GM21723 (cell line): ENCODE measurements at regions not wholly inside any gene's neighbourhood (a gene's known extent, or its start where the extent isn't known, plus 50 kb on each side); places are given as distances from the start of the nearest gene placed in this dataset.
"Not testable (repeated sequence)": the region's sequence is repeated elsewhere in the genome, so short reads cannot be mapped to it uniquely, and the experiment has no call there.

Experiments used
- ATAC-seq: cut with Tn5 transposase; IDR thresholded peaks from one replicate; pipeline ENCODE4 v1.9.1; 2021; ENCODE audit warnings: mild to moderate bottlenecking, moderate library complexity; ENCODE audit not compliant: unreplicated experiment

DNA sequence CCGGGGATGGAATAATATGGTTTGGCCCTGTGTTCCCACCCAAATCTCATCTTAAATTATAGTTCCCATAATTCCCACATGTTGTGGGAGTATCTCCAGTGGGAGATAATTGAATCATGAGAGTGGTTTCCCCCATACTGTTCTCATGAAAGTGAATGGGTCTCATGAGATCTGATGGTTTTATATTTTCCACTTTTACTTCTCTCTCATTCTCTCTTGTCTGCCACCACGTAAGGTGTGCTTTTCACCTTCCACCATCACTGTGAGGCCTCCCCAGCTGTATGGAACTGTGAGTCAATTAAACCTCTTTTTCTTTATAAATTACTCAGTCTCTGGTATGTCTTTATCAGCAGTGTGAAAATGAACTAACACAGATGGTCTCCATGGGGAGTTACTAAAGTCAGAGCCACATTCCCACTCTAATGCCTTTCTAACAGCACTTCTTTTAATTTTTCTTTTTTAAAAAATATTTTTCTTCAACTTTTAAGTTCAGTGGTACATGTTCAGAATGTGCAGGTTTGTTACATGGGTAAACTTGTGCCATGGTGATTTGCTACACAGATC lies 306.6 kb downstream of the DTHD1 start:
- ATAC-seq = no peak

DNA sequence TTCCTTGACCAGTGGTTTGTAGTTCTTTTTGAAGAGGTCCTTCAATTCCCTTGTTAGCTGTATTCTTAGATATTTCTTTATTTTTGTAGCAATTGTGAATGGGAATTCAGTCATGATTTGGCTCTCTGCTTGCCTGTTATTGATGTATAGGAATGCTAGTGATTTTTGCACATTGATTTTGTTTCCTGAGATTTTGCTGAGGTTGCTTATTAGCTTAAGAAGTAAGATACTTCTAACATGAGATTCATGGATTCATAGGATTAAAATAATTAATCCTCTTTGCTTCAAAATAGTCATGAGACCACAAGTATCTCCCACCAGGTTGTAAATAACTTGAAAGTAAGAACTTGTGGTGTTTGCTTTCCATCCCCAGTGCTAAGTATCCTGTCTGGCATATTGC lies 308.9 kb downstream of the DTHD1 start:
- no peak for ATAC-seq

DNA sequence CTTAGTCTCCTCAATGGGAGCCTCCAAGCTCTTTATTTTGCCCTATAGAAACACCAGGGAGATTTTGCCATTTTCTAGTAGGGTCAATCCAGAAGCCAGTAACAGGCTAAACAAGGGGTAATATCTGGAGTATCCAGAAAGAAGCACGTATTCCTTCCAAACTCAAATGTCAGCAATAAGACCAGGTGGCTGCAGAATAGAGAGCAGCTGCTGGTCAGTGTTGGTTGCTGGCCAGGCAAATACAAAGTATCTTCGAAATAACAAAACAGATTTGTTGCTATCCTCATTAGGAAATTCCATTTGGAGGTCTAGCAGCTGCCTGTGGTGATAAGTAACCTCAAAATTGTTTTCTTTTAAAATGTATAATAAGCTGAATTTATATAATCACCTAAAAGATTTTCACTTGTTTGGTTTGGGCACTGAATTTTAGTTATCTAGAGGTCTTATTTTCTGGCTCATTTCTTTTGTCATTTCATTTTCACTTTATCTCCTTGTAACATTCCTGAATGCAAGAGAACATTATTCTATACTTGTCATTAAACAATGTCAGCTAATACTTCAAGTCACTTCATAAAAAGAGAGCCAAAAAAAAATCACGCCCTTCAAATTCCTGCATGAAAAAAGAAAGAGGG lies 320.6 kb downstream of the DTHD1 start:
- no peak for ATAC-seq

DNA sequence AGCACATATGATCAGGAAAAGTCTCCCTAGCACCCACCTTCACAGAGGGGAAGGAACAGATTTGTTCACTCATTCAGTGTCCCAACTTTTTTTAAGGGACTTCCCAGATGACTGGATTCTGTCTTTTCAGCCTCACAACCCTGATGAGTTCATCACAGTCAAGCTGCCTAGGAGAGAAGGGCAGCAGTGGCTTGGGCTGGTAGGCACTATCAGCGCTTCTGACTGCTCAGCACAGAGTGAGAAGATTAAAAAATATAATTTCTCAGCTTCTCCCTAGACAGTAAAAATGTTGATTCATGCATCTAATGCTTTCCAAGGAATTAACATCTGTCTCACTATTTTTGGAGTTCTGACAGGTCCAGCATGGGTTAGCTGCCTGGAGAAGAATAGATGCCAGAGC lies 328.2 kb downstream of the DTHD1 start:
- ATAC-seq = peak; percentile 43

DNA sequence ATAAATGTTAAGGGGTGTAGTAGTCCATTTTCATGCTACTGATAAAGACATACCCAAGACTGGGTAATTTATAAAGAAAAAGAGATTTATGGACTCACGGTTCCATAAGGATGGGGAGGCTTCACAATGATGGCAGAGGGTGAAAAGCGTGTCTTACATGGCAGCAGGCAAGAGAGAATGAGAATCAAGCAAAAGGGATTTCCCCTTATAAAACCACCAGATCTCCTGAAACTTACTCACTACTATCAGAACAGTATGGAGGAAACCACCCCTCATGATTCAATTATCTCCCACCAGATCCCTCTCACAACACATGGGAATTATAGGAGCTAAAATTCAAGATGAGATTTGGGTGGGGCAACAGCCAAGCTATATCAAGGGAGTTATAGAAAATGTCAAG lies 329.2 kb downstream of the DTHD1 start:
- no peak for ATAC-seq

DNA sequence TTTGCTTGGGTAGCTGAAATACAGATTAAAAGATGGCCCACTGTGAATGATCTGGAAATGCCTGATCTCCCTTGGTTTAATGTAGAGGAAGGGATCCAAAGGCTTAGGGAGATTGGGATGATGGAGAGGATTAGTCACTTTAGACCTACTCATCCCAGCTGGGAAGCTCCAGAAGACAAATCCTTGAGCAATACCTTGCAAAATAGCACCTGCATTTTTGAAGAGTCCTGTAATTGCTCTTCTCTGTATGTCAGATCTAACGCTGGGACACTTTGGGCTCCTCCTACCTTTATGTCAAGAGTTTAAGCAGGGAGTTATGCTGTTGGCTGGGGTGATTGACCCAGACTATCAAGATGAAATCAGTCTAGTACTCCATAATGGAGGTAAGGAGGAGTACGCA lies 331.7 kb downstream of the DTHD1 start:
- ATAC-seq = not testable (repeated sequence)

DNA sequence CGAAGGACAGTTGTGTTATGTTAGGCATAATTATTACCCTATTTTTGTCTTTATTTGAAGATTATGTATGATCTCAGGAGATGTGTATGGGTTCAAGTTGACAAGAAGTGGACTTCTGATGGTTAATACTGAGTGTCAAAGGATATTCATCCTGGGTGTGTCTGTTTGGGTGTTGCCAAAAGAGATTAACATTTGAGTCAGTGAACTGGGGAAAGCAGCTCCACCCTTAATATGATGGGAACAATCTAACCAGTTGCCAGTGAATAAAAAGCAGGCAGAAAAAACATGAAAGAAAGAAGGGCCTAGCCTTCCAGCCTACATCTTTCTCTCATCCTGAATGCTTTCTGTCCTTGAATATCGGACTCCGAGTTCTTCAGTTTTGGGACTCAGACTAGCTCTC lies 332.6 kb downstream of the DTHD1 start:
- no peak for ATAC-seq

DNA sequence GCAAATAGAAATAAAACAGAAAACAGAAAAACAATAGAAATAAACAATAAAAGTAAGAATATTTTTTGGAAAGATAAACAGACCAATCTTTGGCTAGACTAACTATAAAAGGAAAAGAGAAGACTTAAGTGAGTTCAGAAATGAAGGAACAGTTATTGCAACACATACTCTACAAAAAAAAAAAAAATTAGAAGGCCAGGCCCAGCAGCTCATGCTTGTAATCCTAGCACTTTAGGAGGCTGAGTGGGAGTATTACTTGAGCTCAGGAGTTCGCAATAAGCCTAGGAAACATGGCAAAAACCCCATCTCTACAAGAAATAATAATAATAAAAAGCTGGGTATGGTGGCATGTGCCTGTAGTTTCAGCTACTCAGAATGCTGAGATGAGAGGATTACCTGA lies 336.7 kb downstream of the DTHD1 start:
- ATAC-seq = no peak

DNA sequence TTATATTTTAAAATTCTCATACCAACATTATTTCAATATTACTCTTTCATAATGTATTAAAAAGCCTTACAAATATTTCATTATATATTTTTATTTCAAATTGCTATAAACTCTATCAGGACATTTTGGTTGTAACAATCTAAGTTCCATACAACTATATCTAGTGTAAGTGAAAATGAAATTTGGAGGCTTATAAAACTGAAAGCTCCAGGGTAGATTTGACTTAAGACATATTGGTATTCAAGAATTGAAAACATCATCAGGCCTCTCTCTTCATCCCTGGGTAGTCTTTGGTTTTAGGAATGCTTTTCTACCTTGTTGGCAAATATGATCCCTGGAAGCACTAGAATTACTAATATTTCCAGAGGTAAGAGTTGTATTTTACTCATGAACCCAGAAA lies 342.6 kb downstream of the DTHD1 start:
- ATAC-seq = no peak

DNA sequence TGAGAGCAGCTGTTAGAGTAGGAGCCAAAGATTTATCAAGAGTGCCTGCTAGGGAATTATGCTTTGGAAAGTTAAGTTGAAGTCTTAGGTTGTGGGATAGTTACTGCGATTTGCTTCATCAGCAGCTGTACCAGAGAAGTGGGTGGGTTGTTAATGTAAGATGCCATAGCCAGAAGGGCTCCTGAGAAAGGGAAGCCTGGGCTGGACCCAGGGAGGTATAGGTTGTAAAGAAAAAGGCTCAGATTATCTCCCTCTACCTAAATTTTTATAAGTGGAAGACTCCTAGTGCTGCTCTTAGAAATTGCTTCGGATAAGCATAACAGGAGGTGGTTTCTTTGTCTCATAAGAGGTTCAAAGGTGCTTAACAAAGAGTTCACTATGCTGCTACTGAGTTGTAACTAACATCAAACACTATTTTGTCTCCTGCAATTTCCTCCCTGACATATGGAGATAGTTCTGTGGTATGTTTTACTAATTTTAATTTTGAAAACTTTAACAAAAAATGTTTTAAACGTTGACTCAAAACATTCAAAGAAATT lies 356.9 kb downstream of the DTHD1 start:
- ATAC-seq = no peak

DNA sequence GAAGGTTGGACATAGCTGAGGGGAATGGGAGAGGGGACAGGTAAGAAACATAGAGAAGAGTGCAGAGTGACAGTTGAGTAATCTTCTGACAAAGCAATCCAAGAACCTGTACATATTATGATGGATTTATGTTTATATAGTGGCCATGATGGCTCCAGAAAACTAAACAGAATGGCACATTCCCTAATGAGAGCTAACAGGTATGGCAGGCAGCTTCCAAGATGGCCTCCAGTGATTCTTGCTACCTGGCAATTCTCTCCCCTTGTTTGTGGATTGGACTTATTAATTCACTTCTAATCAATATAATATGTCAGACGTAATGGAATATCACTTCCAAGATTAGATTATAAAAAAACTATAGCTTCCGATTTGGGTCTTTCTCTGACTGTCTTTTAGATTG lies 359.5 kb downstream of the DTHD1 start:
- ATAC-seq = no peak

DNA sequence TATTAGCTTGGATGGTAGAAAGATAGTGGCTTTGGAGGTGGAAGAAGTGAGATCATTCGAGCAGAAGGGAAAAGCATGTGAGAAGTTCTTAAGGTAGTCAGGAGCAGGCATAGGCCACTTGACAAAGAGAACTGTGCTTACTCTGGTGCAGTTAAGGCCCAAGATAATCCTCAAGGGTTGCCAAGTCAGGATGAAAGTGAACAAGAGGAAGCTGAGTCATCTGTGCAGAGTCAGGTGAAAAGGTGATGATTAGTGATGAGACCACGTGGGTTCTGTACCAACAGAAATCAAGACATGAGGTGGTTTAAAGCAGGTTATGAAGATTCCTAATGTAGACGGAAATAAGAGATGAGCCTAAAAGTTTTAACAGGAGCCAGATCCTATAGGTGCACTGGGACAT lies 369.8 kb downstream of the DTHD1 start:
- peak; percentile 98 for ATAC-seq

DNA sequence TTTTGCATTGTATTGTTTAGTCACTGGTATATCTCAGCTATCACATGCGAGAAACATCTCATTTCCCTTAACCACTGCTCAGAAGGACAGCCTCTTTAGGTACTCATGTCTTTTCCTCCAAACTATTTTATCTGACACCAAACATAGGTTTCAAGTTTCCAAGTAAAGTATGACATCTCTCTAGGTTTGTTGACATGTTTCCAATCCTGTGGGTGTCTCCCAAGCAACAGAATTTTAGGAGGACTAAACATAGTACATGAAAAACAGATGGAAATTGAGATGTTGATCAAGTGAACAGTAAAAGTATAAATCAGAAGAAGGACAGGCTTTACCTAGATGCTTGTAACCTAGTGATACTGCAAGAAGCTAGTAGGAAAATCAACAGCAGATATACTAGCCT lies 371.4 kb downstream of the DTHD1 start:
- ATAC-seq = no peak

DNA sequence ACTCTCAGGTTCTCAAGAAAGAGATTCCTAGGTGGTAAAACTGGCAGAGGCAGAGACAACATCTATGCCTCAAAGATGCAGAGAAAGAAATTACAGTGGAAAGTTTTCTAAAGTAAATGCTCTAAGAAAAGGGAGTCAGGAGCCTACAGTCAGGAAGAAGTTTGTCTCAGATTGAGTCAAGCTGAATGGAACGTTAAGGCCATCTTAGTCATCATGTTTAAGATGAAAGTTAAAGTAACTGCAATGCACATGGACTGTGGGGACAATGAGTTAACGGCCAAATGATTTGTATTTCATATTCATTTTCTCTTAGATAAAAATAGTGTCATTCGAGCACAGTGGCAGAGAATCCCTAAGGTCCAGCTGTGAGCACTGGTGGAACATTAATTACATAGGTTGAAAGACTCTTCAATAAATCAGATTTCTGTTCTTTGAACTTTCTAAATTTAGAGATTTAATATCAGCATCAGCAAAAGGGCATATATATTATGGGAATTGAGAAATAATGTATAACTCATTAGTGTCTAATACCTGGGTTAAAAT lies 384.6 kb downstream of the DTHD1 start:
- no peak for ATAC-seq

DNA sequence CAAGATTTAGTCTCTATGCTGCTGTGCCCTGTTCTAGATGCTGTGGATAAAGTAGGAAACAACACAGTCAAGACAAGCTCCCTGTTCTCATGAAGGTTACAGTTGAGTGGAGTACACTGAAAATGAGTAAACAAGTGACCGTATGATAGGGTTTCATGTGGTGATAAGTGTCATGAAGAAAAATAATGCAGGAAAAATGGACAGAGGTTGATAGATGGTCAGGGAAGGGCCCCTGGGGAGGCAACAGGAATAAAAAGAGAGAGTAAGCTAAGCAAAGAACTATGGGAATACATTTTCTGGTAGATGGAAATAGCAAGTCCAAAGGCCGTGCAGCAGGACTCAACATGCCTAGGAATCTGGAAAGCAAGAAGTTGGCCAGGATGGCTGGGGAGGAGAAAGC lies 394.0 kb downstream of the DTHD1 start:
- no peak for ATAC-seq

DNA sequence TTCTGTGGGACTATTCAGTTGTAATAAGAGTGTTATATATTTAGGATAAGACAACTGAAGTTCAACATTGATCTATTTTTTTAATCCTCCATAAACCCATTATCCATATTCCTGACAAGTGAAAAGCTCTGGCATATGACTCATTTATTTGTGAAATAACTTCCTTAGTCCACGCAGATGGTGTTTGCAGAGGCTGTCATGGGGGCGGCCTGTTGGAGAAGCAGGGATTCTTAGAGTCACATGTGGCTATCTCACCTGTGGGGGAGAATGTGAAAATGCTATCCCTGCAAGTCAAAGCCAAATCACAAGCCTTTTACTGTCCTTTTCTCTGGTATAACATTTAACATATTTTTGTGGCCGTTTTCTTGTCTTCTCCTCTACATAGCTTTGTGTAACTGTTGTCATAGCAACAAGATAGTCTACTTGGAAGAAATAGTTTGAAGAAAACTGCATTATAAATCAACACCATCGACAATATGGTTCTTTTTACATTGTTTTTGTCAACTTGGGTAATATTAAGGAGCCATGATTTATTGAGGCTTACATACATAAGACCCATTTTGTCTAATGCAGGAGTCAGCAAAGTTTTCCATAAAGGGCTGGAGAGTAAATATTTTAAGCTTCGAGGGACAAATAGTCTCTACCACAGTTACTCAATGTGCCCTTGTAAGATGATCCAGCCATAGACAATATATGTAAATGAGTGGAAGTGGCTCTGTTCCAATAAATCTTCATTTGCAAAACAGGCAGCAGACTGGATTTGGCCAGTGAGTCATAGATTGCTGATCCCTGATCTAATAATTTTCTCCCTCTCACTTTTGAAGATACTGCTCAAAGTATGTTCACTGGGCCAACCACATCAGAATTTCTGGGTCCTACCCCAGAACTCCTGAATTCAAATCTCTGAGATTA lies 395.0 kb downstream of the DTHD1 start:
- no peak for ATAC-seq

DNA sequence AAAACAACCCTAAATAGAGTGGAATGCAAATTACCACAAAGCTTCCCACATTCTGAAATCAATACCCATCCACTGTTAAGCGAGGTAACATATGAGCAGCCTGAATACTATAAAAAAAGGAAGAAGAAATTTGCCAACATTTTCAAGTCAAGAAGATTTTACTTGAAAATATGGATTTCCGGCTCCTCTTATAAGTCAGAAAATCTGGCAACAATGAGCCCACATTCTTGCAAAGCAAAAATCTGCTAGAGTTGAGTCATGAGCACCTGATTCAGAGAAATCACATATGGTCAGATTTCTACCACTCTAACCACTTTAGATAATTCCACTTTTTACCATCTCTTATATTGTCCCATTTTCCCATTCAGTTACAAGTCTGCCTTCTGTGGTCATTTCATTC lies 395.7 kb downstream of the DTHD1 start:
- ATAC-seq = no peak

DNA sequence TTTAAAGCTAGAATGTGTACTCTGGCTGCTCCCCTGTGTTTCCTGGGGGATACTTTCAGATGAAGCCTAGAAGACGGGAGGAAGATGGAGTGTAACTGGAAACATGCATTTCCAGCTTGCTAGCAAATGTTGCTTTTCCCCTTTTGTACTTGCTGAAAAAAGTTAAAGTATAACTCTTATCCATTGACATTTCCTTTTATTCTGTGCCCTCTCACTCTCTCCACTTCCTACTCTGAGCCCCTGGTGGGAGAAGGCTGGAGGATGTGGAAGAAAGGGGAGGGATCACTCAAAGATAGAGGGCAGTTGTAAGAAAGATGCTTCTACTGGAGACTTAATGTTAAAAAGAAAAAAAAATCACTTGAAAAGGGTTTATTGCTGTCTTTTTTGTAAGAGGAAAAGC lies 396.5 kb downstream of the DTHD1 start:
- no peak for ATAC-seq

DNA sequence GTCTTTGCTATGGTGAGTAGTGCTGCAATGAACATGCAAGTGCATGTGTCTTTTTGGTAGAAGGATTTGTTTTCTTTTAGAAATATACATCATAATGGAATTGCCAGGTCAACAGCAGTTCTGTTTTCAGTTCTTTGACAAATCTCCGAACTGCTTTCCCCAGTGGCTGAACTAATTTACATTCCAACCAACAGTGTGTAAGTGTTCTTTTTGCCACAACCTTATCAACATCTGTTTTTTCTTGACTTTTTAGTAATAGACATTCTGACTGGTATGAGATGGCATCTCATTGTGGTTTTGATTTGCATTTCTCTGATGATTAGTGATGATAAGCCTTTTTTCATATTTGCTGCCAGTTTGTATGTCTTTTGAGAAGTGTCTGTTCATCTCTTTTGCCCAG lies 406.3 kb downstream of the DTHD1 start:
- ATAC-seq = no peak

DNA sequence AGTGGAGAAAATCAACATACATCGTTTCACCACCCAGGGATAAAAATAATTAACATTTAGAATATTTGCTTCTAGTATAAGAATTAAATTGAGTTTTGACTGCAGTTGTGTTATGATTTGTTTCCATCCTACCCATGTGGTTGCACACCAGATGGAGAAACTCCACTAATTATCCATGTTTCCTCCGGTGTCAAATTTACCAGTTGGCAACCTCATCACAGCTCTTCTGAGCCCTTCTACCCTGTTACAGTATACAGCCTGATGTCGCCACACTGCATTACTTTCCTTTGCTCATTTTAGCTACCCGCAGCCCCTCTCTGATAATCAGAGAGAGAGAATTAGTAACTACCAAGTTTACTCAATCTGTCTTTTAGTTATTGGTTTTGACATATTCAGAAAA lies 411.2 kb downstream of the DTHD1 start:
- ATAC-seq = no peak

DNA sequence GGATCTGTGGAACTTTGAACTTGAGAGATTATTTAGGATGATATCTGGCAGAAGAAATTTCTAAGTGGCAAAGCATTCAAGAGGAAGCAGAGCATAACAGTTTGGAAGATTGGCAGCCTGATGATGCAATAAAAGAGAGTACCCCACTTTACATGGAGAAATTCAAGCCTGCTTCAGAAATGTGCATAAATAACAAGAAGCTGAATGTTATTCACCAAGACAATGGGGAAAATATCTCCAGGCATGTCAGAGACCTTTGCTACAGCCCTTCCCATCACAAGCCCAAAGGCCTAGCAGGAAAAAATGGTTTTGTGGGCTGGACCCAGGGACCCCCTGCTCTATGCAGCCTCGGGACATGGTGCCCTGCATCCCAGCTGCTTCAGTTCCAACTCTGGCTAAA lies 420.8 kb downstream of the DTHD1 start:
- no peak for ATAC-seq

DNA sequence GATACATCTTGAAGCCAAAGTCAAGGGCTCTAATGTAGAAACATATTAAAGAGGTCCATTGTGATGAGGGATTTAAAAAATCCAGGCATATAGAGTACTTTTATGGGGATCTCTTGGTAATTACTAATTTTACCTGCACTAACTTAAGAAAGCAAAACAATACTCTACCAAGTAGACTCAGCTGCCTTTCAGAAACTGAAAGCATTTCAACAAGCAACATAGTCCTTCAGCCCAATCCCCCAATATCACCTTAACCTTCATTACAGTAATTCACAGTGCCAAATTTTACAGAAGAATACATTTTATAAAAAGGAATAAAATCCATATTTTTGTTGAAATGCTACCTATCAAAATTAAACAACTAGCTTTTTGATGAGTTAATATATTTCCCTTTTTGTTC lies 422.9 kb downstream of the DTHD1 start:
- no peak for ATAC-seq
